Keratinocyte (primary cell): ENCODE measurements at regions not wholly inside any gene's neighbourhood (a gene's known extent, or its start where the extent isn't known, plus 50 kb on each side); places are given as distances from the start of the nearest gene placed in this dataset.

Source experiments
- DNase-seq: peaks from one replicate; pipeline ENCODE4 v3.0.0-alpha.2; 2011; ENCODE audit warnings: low read depth, missing footprints, low spot score
- FAIRE-seq: peaks from 2 replicates; lab custom pipeline; 2011; peaks lifted over from hg19 to GRCh38; lab: Jason Lieb, UNC
- H2AFZ ChIP-seq: 2 replicates; pipeline ENCODE4 v1.6.0; 2012; ENCODE audit warnings: low read length, control low read depth, inconsistent platforms; ENCODE audit not compliant: control insufficient read depth
- H3K27ac ChIP-seq: 2 replicates; pipeline ENCODE4 v1.5.1; 2011; ENCODE audit warnings: low read length; ENCODE audit not compliant: control insufficient read depth, insufficient read depth
- H3K27me3 ChIP-seq: 3 replicates; pipeline ENCODE4 v1.6.0; 2011; ENCODE audit warnings: low read length; ENCODE audit not compliant: control insufficient read depth, insufficient read depth; ENCODE audit errors: extremely low read depth
- H3K36me3 ChIP-seq, 2 experiments: 2 replicates in 1 of 2; 3 replicates in 1 of 2; pipeline ENCODE4 v1.5.1; 2011; ENCODE audit warnings: low read length in 2 of 2, mild to moderate bottlenecking in 1 of 2; ENCODE audit not compliant: control insufficient read depth in 2 of 2, insufficient read depth in 2 of 2; ENCODE audit errors: extremely low read depth in 1 of 2
- H3K4me1 ChIP-seq: 3 replicates; pipeline ENCODE4 v1.5.1; 2011; ENCODE audit warnings: low read length; ENCODE audit not compliant: control insufficient read depth, insufficient read depth; ENCODE audit errors: extremely low read depth
- H3K4me2 ChIP-seq: 3 replicates; pipeline ENCODE4 v1.6.0; 2011; ENCODE audit warnings: low read depth, low read length; ENCODE audit not compliant: control insufficient read depth, insufficient read depth; ENCODE audit errors: extremely low read depth
- H3K4me3 ChIP-seq, 3 experiments: fragments of 200-600 bp in 1 of 3; sonication (generic) in 1 of 3; 2 replicates in 2 of 3; 3 replicates in 1 of 3; pipeline ENCODE4 v1.5.1; 2011 to 2016; ENCODE audit warnings: low read length in 3 of 3, mild to moderate bottlenecking in 3 of 3, control low read depth in 2 of 3, inconsistent platforms in 1 of 3, low read depth in 1 of 3, mixed read lengths in 1 of 3, mixed run types in 1 of 3, moderate library complexity in 1 of 3; ENCODE audit not compliant: control insufficient read depth in 2 of 3, insufficient read depth in 2 of 3; ENCODE audit errors: extremely low read depth in 1 of 3
- H3K79me2 ChIP-seq: 2 replicates; pipeline ENCODE4 v1.6.0; 2012; ENCODE audit warnings: low read length; ENCODE audit not compliant: control insufficient read depth, insufficient read depth
- H3K9ac ChIP-seq: 3 replicates; pipeline ENCODE4 v1.6.0; 2011; ENCODE audit warnings: low read length; ENCODE audit not compliant: control insufficient read depth, insufficient read depth; ENCODE audit errors: extremely low read depth
- H3K9me1 ChIP-seq: 3 replicates; pipeline ENCODE4 v1.6.0; 2011; ENCODE audit warnings: low read length; ENCODE audit not compliant: control insufficient read depth, insufficient read depth; ENCODE audit errors: extremely low read depth
- H3K9me3 ChIP-seq: 2 replicates; pipeline ENCODE4 v1.5.1; 2012; ENCODE audit warnings: low read depth, low read length; ENCODE audit not compliant: control insufficient read depth
- H4K20me1 ChIP-seq: 3 replicates; pipeline ENCODE4 v1.6.0; 2011; ENCODE audit warnings: low read length; ENCODE audit not compliant: control insufficient read depth, insufficient read depth; ENCODE audit errors: extremely low read depth
- EZH2 ChIP-seq: IDR thresholded peaks from one replicate; pipeline ENCODE4 v1.6.1; 2012; ENCODE audit warnings: inconsistent platforms, mild to moderate bottlenecking, low read length, moderate library complexity
- dilution Hi-C: fragments of 300-500 bp; cut with MboI; formaldehyde crosslinking; loops from one replicate; pipeline ENCODE4 v1.7.0; 2020; ENCODE audit warnings: low sequenced_read_pairs; ENCODE audit not compliant: extremely low pct_ligation_motif_present
- TF ChIP-seq, protein P1 (sequence below), 3 experiments: IDR thresholded peaks in 1 of 3; conservative IDR thresholded peaks in 1 of 3; optimal IDR thresholded peaks in 1 of 3; 2 replicates in 2 of 3; 3 replicates in 1 of 3; pipeline versions ENCODE3 to v1.5.1; 2011; ENCODE audit warnings: low read length in 3 of 3, mild to moderate bottlenecking in 3 of 3, moderate library complexity in 2 of 3, control low read depth in 1 of 3, inconsistent platforms in 1 of 3; ENCODE audit not compliant: insufficient read depth in 2 of 3; ENCODE audit errors: extremely low read depth in 1 of 3

GRCh38 chr14:97891515-97891914, 1094.3 kb downstream of the VRK1 start:
- Histone ChIP-seq H3K27me3 (no peaks in the 10 kb centered on the region), H3K9ac (no peak overlapping the region), H2AFZ (no peak overlapping the region), H3K27ac (no peak overlapping the region), H3K4me2 (no peak overlapping the region), H3K4me1 (peaks cover 19% of the 10 kb centered on the region), H3K9me3 (no peaks in the 10 kb centered on the region), H3K4me3 (no peak overlapping the region), H4K20me1 (no peaks in the 10 kb centered on the region), H3K9me1 (no peaks in the 10 kb centered on the region), H3K79me2 (no peaks in the 10 kb centered on the region), H3K36me3 (no peaks in the 10 kb centered on the region)
- dilution Hi-C loops, result no loop called here
- DNase-seq (no peak), FAIRE-seq (no peak)
- TF ChIP-seq EZH2, result no peak
- TF ChIP-seq, protein P1, sequence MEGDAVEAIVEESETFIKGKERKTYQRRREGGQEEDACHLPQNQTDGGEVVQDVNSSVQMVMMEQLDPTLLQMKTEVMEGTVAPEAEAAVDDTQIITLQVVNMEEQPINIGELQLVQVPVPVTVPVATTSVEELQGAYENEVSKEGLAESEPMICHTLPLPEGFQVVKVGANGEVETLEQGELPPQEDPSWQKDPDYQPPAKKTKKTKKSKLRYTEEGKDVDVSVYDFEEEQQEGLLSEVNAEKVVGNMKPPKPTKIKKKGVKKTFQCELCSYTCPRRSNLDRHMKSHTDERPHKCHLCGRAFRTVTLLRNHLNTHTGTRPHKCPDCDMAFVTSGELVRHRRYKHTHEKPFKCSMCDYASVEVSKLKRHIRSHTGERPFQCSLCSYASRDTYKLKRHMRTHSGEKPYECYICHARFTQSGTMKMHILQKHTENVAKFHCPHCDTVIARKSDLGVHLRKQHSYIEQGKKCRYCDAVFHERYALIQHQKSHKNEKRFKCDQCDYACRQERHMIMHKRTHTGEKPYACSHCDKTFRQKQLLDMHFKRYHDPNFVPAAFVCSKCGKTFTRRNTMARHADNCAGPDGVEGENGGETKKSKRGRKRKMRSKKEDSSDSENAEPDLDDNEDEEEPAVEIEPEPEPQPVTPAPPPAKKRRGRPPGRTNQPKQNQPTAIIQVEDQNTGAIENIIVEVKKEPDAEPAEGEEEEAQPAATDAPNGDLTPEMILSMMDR (optimal IDR thresholded peaks at IDR 0.05 in 1 of 3, IDR thresholded peaks at IDR 0.05 in 1 of 3, conservative IDR thresholded peaks at IDR 0.05 in 1 of 3; ENCODE audit: extremely low read depth in 1 of 3, insufficient read depth in 2 of 3, low read length in 3 of 3), result no peak

DNA sequence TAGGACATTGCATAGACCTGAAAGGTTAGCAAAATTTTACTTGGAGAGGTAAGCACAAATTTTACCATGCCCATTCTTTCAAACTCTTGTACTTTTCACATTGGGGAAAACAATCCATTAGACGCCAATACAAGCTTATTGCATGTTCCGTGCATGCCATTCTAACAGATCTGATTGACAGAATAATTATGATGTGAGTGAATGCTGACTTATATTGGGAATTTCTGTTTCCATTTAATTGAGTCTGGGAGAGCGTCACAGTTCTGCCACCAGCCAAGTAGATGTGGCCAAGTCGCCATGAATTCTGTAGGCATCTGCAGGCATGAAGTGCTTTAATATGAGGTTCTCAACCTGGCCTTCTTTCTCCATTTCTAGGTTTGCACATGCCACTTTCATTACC, 1097.4 kb downstream of the VRK1 start:
- H3K4me2 ChIP-seq, result no peak overlapping the region
- no peaks in the 10 kb centered on the region for H3K9me1 ChIP-seq
- peaks cover 5% of the 10 kb centered on the region for H3K4me1 ChIP-seq
- no peak for TF ChIP-seq EZH2
- TF ChIP-seq, protein P1 (optimal IDR thresholded peaks at IDR 0.05 in 1 of 3, IDR thresholded peaks at IDR 0.05 in 1 of 3, conservative IDR thresholded peaks at IDR 0.05 in 1 of 3; ENCODE audit: extremely low read depth in 1 of 3, insufficient read depth in 2 of 3, low read length in 3 of 3), result no peak
- H2AFZ ChIP-seq, result no peak overlapping the region
- dilution Hi-C loops, result no loop called here
- H3K27ac ChIP-seq, result no peak overlapping the region
- no peaks in the 10 kb centered on the region for H3K79me2 ChIP-seq
- FAIRE-seq (no peak), DNase-seq (no peak)
- H3K27me3 ChIP-seq, result no peaks in the 10 kb centered on the region
- no peaks in the 10 kb centered on the region for H3K9me3 ChIP-seq
- H3K36me3 ChIP-seq, result no peaks in the 10 kb centered on the region
- H3K9ac ChIP-seq, result no peak overlapping the region
- H4K20me1 ChIP-seq, result no peaks in the 10 kb centered on the region
- H3K4me3 ChIP-seq, result no peak overlapping the region
